ENCODE measurements at regions not wholly inside any gene's neighbourhood (a gene's known extent, or its start where the extent isn't known, plus 50 kb on each side); places are given as distances from the start of the nearest gene placed in this dataset.

GRCh38 chr13:40192452-40192851, 474.0 kb downstream of the FOXO1 start:
- TF ChIP-seq CTCF (optimal IDR thresholded peaks at IDR 0.05 in 1 of 3, IDR thresholded peaks at IDR 0.05 in 1 of 3, conservative IDR thresholded peaks at IDR 0.05 in 1 of 3; ENCODE audit: extremely low read depth in 1 of 3, insufficient read depth in 2 of 3, low read length in 3 of 3) (no peak), EZH2 (IDR thresholded peaks at IDR 0.05; ENCODE audit: low read length) (no peak)

Data from keratinocyte (primary cell).